PFSK-1 (cell line): ENCODE measurements at regions not wholly inside any gene's neighbourhood (a gene's known extent, or its start where the extent isn't known, plus 50 kb on each side); places are given as distances from the start of the nearest gene placed in this dataset.

Experiments used
- FOXP2 ChIP-seq: optimal IDR thresholded peaks from 2 replicates; pipeline ENCODE3; 2011; ENCODE audit warnings: borderline replicate concordance, control low read depth, inconsistent platforms; ENCODE audit not compliant: insufficient read depth; ENCODE audit errors: extremely low read length, extremely low read depth
- POLR2AphosphoS5 ChIP-seq: IDR thresholded peaks from 2 replicates; pipeline ENCODE4 v1.6.1; 2012; ENCODE audit warnings: low read depth, mild to moderate bottlenecking, control low read depth, low read length, moderate library complexity
- REST ChIP-seq, 2 experiments: IDR thresholded peaks; 2 replicates each; pipeline versions ENCODE4 v1.6.1 to v1.8.0; 2011 to 2012; ENCODE audit warnings: low read depth in 2 of 2, low read length in 2 of 2, control low read depth in 1 of 2, inconsistent platforms in 1 of 2, mild to moderate bottlenecking in 1 of 2, moderate library complexity in 1 of 2; ENCODE audit not compliant: insufficient read depth in 1 of 2
- SIN3A ChIP-seq: IDR thresholded peaks from 2 replicates; pipeline ENCODE4 v1.6.1; 2012; ENCODE audit warnings: mild to moderate bottlenecking, low read length, moderate library complexity, borderline replicate concordance; ENCODE audit not compliant: insufficient read depth
- TAF1 ChIP-seq: IDR thresholded peaks from 2 replicates; pipeline ENCODE4 v1.6.1; 2012; ENCODE audit warnings: low read length, control low read depth, borderline replicate concordance; ENCODE audit not compliant: insufficient read depth

- no peak for TF ChIP-seq REST (IDR thresholded peaks at IDR 0.05; ENCODE audit: insufficient read depth in 1 of 2, low read depth in 2 of 2, low read length in 2 of 2)
- no peak for TF ChIP-seq TAF1
- no peak for TF ChIP-seq POLR2AphosphoS5
- TF ChIP-seq SIN3A = no peak
- TF ChIP-seq FOXP2 = no peak
Measured at GRCh38 chr10:65559369-65559768, 1366.5 kb upstream of the LRRTM3 start.

DNA sequence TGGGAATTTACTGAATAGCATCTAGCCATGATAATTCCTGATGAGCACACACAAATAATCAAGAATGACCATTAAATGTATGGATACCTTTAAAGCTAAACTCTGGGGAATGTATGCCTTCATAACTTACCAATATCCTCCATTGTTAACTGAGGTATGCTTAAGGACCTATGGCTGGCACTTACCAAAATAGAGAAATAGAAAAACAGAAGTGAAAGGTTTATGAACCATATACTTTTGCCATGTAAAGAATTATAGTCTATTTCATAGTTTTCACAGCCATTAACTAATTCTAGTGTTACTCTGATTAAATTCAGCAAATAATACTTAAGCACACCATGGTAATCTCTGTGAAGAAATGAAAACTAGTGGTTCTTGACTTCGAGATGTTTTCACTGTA is 1360.6 kb upstream of the LRRTM3 start:
- TF ChIP-seq SIN3A (no peak), REST (IDR thresholded peaks at IDR 0.05; ENCODE audit: insufficient read depth in 1 of 2, low read depth in 2 of 2, low read length in 2 of 2) (no peak), FOXP2 (no peak)

DNA sequence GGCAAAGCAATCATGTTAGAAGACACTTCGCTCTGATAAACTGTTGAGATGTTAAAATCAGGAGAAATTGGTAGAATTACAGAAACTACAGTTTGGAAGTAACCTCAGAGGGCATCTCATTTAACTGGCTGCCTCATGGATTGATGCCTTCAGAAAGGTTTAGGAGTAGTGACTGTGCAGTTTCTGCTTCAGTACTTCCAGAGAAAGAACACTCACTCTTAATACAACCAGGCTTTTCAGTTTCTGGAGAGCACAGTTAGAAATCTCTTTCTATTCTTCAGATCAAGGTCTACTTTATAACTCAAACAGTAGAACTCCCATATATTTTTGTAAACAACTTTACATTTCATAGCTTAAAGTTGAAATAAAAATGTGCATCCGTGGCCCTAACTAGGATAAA is 1358.9 kb upstream of the LRRTM3 start:
- TF ChIP-seq SIN3A (no peak), FOXP2 (no peak), REST (IDR thresholded peaks at IDR 0.05; ENCODE audit: insufficient read depth in 1 of 2, low read depth in 2 of 2, low read length in 2 of 2) (no peak), POLR2AphosphoS5 (no peak), TAF1 (no peak)

DNA sequence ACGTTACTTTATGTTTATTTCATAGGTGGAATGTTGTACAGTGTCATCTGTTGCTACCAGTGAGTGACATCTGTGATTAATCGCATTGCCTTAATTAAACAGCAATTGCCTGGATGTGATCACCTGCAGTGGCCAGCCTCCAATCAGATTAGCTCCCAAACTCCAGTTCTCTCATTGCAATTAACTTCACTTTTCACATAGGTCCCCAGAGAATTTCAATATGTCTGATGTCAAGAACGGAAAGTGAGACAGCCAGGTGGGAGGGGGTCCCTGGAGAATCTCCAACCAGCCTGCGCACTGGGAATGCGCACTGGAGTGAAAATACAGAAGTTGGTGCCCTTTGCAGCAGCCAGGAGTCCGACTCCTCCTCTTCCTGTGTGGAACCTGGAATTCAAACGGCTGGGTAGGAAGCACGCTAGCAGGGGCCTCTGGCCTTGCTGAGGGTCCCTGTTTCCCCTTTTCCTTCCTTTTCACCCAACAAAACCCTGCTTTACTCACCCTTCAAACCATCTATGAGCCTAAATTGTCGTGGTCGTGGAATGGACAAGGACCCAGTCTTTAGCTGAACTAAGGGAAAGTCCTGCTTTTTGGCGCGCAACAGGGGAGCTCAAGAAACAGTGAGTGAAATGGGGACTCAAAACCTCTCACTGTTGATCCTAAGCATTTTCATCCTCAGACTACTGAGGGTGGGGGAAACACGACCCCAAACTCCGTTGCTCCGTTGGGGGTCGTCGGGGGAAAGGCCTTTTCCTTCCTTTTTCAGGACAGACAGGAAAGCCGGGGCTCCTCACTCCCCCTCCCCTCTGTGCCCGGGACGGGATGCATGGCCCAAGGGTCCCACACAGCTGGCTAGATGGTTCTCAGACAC is 1355.5 kb upstream of the LRRTM3 start:
- TF ChIP-seq TAF1 (no peak), POLR2AphosphoS5 (no peak), SIN3A (no peak), FOXP2 (no peak), REST (IDR thresholded peaks at IDR 0.05; ENCODE audit: insufficient read depth in 1 of 2, low read depth in 2 of 2, low read length in 2 of 2) (no peak)
